ENCODE measurements at regions not wholly inside any gene's neighbourhood (a gene's known extent, or its start where the extent isn't known, plus 50 kb on each side); places are given as distances from the start of the nearest gene placed in this dataset.
"Not testable (repeated sequence)": the region's sequence is repeated elsewhere in the genome, so short reads cannot be mapped to it uniquely, and the experiment has no call there.

DNA sequence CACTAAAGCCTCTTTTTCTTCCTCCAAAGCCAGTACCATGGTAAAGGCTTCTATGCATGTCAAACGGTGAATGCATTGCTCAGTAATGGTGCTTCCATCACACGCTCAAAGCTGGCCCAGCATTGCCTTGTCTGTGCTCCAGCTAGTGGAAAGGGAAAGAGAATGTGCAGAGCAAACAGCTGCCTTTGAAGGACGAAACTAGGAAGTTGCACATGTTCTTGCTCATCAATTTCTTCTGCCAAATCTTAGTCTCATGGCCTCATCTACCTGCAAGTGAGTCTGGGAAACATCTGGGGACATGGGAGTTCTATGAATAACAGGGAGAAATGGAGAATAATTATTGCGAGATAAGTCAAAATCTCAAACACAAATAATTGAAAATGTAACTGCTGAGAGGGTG, 216.5 kb upstream of the SSTR4 start:
- DNase-seq (ENCODE audit: low read depth) = no peak

DNA sequence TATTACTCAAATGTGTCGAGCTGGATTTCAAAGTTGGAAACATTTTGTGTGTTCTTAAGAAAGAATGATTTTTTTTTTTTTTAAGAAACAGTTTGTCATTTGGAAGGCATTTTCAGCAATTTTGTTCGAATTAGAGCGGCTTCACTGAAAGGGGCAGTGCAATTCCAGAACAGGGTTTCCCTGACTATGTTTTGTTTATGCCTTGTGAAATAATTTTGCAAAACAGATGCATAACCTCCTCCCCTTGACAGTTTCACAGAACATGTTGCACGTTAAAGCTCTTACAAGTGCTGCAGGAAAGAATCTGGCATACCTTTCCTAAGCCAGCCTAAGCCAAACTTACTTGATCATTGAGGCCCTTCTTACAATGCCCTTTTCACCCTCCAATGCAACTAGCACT, 216.0 kb upstream of the SSTR4 start:
- no peak for DNase-seq (ENCODE audit: low read depth)

DNA sequence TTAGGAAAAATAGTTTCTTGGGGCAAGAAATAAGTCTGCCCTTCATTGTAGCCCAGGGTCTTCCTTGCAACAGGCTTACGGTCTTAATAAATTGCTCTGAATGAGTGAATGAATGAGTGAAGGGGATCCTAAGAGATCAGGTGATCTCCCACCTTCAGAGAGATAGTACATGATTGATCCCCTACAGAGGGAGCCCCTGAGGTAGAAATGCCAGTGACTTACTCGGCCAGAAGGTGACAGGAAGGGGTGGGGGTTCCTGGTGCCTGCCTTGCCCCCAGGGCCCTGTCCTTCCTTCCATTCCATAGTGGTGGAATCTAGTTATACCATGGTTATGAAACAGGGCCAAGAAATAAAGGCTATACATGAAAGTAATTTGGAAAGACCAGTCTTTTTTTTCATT, 215.3 kb upstream of the SSTR4 start:
- DNase-seq (ENCODE audit: low read depth) = no peak

DNA sequence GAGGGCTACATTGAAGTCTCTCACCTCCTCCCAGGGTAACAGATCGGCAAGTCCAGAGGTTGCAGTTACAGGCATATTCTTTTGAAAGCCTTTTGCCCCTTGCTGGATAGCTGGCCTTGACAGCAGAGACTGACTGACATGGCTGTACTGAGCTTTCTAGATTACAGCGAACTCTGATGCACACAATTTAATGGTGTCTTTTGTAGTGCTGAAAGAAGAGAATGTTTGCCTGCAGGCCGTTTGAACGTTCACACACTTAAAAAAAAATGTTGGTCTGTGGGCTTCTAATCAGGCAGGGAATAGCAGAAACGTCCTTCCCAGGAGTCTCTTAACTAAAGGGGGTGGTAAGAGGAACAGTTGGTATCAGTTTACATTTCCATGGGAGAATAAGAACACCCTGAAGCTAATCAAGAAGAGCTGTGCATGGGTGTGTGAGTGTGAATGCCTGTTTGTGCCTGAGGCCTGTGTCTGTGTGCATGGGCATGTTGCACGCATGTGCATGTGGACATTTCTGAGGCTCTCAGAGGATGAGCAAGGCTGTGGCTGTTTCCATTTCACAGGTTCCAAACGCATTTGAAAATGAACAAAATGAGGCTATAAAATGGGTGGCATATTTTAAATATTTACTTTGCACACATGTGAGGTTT, 213.9 kb upstream of the SSTR4 start:
- no peak for DNase-seq (ENCODE audit: low read depth)

DNA sequence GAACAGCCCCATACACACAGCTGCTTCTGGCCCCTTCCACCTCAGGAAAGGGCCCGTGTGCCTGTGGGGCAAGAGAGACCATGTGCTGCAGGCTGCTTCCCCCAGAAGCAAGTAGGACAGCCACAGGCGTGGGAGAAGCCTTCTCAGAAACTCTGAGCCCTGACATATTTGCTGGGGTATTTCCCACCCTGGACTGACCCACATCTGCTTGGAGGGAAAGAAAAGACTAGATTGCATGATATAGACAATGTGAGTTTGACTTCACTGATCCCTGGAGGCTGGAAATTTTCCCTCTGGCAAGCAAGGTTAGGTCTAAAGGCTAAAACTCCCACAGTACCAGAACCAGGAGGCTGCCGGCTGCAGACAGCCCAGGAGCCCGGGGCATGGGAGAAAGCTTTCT, 213.3 kb upstream of the SSTR4 start:
- no peak for DNase-seq (ENCODE audit: low read depth)

DNA sequence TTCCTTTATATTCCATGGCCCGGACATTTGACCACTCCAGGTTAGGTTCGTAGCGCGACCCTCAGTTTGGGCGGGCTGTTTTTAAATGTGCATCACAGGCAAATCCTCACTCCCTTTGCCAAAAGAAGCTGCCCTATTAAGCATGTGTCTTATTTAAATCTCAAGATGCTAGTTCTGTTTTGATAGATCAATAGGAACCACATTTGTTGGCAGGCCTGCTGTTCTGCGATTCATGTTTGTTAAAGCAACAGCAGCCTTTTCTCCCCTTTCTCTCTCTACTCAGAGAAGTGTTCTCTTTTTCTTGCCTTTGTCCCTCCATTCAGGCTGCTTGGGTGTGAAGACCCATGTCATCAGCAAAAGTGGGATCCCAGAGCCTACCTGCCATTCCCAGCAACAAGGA, 212.0 kb upstream of the SSTR4 start:
- DNase-seq (ENCODE audit: low read depth) = no peak

DNA sequence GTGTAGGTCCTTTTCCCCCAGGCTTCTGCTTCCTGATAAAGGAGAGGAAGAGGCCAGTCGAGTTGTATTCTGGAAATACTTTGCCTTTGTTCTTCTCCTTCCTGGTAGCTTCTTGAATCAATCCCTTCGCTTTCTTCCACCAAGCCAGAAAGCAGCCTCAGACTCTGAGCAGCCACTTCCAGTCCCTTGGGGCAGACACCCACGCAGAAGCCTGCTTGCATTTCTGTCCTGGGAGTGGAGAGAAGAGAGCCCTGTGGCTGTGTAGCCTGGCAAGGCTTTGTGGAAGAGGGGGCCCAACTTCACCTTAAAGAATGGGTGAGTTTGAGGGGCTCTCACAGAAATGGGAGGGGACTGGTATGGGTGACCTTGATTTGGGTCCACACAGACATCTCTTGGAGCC, 211.0 kb upstream of the SSTR4 start:
- no peak for DNase-seq (ENCODE audit: low read depth)

DNA sequence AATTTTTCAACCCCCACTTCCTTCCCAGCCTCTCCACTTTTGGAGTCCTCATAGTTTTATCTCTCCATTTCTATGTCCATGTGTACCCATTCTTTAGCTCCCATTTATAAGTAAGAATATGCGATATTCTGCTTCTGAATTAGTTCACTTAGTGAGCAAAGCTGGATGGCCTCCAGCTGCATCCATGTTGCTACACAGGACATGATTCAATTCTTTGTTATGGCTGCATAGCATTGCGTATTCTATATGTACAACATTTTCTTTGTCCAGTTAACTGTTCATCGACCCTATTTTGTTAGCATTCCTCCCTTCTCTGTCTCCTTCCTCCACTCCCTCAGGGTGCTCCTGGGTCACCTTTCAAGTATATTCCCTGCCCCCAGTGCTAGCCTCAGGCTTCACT, 210.0 kb upstream of the SSTR4 start:
- DNase-seq (ENCODE audit: low read depth) = no peak

DNA sequence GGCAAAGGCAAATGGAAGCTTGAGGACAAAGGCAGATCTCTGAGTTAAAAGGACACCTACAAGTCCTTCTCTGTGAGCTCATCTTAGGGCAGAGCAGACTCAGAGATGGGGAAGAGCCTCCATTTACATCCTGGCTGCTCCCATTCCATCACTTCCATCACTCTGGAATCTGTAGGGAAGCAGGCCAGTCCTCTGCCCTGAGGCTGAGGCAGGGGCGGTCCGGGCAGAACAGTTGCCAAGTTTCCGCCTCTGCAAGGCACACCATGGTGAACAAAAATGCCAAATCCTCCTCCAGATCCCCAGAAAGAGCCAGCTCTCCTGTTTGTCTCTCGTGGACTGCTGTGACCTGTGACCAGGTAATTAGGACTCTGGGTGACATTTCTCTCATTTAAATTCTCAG, 209.6 kb upstream of the SSTR4 start:
- peak; percentile 13 for DNase-seq (ENCODE audit: low read depth)

DNA sequence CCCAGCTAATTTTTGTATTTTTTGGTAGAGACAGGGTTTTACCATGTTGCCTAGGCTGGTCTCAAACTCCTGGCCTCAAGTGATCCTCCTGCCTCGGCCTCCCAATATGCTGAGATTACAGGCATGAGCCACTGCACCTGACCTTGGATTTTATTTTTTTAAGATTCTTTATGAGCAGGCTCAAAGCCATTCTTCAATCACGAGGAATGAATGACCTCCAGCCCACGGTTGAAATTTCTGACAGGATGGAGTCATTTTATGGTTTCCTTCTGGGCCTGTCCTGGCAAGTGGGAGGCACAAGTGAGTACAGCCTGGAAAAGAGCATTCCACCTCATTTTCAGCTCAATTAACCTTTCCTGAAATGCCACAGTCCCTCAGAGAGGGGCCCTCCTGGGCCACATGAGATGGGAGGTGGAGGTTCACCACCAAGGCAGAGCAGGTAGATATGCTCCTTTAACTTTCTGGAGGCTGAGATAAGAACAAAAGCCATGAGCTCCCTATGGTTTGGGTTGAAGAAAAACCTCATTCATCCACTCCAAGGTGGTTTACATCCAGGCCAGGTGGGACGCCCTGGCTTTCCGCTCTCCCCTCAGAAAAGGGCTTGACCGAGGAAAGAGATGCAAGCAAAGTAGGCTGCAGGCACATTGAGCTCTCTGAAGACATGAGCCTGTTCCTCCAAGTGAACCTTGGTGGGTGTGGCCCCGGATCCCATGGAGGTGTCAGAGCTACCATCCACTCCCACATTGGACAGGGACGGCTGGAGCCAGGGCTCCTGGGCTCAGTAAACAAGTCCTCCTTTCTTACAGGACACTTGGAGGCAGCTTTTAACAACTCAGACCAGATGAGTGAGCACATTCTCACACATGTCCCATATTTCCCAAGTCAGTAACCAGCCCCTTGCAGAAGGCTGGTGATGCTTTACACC, 208.5 kb upstream of the SSTR4 start:
- DNase-seq (ENCODE audit: low read depth) = no peak

DNA sequence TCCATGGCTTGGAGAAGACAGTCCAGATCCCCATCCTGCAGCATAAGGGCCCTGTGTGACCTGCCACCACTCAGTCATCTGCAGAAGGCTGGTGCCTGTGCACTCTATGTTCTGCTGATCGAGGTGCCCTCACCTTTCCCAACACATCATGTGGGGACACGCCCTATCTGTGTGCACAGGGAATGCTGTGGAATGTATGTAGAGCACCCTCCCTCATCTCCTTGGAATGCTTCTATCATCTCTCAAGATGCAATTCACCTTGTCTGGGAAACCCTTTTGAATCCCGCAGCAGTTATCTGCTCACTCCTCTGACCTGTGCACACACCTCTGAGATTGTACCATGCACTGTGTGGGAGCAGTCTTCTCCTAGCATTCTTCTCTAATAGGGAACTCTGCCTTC, 207.2 kb upstream of the SSTR4 start:
- DNase-seq (ENCODE audit: low read depth) = no peak

DNA sequence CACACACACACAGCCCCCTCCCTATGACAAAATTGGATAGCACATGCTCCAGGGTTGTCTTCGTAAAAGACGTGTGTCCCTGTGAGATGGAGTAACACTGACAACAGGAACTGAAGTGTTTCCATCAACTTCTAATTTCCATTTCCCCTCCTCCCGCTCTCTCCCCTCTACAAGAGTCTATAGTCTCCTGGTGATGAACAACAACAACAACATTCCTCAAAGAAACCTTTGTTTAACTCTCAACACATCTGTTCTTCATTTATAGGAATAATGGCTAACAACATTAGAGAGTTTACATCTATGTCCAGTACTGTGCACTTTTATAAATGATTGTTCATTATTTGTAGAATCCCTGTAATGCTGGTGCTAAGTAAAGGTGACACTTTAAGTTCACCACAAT, 205.8 kb upstream of the SSTR4 start:
- DNase-seq (ENCODE audit: low read depth) = no peak

DNA sequence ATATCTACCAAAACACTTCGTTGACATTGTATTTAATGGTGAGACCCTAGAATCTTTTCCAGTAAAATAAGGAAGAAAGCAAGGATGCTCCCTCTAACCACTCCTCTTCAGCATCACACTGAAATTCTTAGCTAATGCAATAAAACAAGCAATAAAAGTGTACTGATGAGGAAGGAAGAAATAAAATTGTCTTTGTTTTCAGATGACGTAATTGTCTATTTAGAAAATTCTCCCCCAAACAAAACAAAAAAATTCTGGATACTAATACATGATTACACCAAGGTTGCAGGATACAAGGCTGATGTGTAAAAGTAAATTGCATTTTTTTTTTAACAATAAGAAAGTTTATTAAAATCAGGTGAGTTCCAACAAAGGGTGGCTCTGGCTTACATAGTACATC, 205.0 kb upstream of the SSTR4 start:
- DNase-seq (ENCODE audit: low read depth) = no peak

DNA sequence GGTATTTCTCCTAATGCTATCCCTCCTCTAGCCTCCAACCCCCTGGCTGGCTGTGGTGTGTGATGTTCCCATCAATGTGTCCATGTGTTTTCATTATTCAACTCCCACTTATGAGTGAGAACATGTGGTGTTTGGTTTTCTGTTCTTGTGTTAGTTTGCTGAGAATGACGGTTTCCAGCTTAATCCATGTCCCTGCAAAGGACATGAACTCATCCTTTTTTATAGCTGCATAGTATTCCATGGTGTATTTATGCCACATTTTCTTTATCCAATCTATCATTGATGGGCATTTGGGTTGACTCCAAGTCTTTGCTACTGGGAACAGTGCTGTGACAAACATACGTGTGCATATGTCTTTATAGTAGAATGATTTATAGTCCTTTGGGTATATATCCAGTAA, 204.4 kb upstream of the SSTR4 start:
- DNase-seq (ENCODE audit: low read depth) = not testable (repeated sequence)

DNA sequence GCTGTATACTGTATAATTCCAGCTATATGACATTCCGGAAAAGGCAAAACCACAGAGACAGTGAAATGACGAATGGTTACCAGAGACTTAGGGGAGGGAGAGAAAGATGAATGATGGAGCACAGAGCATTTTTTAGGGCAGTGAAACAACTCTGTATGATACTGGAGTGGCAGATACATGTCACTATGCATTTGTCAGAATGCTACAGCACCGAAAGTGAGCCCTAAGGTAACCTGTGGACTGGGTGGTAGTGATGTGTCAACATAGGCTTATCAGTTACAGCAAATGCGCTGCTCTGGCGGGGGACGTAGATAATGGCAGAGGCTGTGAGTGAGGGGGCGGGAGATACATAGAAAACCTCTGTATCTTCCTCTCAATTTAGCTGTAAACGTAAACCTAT, 201.3 kb upstream of the SSTR4 start:
- peak; percentile 20 for DNase-seq (ENCODE audit: low read depth)

DNA sequence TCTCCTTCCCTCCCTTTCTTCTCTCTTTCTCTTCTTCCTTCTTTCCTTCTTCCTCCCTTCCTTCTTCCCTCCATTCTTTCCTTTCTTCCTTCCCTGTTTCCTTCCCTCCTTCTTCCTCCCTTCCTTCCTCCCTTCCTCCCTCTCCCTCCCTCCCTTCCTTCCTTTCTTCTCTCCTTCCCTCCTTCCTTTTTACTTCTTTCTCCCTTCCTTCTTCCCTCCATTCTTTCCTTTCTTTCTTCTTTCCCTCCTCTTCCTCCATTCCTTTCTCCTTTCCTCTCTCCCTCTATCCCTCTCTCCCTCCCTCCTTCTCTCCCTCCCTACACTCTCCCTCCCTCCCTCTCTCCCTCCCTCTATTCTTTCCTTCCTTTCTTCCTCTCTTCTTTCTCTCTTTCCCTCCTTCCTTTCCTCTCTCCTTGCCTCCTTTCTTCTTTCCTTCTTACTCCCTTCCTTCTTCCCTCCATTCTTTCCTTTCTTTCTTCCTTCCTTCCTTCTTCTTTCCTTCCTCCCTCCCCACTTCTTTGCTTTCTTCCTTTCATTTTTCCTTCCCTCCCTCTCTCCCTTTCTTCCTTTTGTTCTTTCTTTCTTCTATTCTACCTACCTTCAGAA, 200.4 kb upstream of the SSTR4 start:
- no peak for DNase-seq (ENCODE audit: low read depth)

DNA sequence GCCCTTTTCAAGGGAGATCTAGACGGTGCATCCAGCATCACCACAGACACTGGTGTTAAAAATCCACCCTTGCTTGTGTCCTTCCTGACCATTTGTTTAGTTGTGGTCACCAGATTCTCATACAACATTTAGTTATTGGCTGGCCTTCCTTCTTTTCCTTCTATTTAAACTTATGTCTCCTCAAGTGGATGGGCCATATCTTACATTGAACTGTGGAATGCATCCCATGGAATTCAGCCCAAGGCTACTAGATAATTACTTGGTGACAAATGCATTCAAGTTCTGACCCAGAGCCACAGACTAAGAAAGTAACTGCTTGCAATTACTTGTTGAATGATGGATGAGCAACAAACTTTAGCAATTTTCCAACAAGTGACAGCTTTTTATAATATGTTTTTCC, 198.9 kb upstream of the SSTR4 start:
- DNase-seq (ENCODE audit: low read depth) = peak; percentile 22

DNA sequence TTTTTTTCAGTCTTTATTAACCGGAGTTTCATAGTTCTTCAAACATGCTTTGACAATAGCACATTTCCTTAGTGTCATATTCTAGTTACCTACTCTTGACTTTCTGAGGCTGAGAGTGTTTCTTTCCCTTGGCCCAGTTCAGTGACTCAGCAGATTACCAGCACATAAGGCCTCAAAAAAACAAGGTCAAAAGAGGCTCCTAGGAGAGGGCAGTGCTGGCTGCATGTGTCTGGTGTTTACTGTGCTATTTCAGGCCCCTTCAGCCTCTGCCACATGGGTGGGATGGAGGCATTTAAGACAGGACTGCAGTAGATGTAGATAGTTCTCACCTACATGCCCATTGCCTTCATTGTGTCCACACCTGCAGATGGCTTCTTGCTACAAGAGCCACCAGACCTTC, 198.2 kb upstream of the SSTR4 start:
- DNase-seq (ENCODE audit: low read depth) = no peak

DNA sequence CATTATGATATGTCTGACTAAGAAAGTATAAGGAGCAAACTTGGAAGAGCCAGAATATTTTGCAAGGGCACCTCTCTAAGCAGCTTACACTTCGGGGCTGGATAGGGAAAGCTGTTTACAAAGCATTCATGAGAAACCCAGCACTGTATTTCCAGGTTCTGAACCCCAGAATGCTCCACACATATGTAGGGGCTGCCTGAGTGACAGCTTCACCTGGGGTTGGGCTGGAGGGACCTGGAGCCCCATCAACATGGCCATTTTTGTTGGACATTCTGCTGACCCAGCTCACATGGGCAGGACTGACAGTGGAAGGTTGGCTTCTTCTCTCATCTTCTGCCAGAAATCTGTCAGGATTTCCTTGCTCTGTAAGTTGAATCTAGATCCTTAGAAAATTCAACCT, 197.1 kb upstream of the SSTR4 start:
- no peak for DNase-seq (ENCODE audit: low read depth)

DNA sequence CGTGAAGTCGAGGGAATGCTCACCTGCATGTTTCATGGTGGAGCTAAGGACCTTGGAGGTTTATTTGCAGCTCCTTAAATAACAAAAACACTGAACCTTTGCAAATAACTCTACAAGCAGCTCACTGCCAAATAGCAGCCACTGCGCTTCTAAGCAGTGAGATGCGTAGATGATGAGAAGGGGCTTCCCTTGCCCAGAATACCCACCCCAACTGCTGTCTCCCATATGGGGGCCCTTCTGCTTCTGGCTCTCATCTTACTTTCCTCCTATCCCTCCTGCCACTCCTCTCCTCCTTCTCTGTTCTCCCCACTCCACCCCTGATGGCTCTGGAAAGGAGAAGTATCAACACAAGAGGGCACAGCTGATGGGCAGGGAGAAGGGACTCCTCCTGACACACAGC, 193.3 kb upstream of the SSTR4 start:
- DNase-seq (ENCODE audit: low read depth) = no peak

DNA sequence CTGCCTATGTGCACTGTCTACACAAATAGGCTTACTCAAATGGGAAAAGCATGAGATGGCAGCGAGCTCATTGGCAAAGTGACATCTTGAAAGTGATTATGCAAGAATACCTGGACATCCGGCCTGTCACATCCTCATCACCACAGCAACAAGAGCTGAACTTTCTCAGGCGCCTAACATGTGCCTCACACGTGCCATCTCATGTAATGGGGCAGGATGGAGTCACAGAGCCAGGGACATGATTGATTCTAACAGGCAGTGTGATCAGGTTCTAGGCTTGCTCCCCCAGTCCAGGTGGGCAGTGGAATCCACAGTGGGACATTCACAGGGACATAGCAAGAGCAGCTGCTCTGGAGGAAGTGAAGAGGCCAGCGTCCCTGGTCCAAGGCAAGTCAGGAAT, 192.3 kb upstream of the SSTR4 start:
- DNase-seq (ENCODE audit: low read depth) = no peak

DNA sequence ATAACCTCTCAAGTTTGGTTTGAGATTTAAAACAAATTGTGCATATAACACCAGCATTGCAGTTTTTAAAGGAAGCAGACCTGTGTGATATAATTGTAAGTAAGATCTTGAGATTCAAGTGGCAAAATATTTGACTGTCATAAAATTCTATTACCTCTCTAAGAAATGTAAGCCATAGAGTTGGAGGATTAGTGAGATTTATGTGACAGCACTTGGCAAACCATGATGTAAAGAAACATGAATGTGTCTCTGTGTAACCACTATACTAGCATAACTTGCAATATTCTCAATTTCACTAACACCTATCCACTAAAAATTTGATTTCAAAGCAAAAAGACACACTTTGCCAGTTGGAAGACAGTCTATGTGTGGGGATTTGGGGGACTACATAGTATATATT, 190.2 kb upstream of the SSTR4 start:
- DNase-seq (ENCODE audit: low read depth) = no peak

DNA sequence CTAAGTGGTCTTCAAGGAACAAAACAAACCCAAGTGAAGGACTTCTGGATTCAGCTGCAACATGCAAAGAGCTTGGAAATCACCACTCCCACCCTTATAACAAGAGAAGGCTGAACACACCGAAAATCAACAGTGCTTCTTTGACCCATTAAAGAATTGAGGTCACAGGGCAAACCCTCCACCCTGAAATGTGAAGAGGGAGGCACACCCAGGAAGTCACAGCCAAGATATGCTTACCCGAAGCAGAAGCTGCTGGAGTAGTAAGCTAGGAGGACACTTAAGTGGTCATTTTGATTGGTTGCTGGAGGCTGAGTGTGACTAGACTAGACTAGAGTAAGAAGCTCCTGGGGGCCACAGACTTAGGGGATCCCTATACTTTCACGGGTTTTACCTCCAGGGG, 188.2 kb upstream of the SSTR4 start:
- no peak for DNase-seq (ENCODE audit: low read depth)
